ENCODE measurements at regions not wholly inside any gene's neighbourhood (a gene's known extent, or its start where the extent isn't known, plus 50 kb on each side); places are given as distances from the start of the nearest gene placed in this dataset.

DNA sequence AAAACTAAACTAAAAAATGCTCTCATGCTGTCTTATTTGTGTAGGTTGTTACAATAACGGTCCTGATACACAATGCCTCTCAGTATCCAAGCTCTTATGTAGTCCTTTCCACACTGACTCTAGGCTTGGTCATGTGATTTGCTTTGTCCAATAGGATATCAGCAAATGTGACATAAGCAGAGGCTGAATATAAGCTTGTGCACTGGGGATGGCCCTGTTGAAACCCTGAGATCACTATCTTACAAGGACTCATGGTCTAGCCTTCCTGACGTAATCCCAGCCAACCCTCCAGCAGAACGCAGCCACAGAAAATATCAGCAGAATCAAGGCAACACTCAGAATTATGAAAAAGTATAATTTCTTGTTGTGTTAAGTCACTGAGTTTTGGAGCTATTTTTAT is 145.1 kb upstream of the CCN2 start:
- DNase-seq (ENCODE audit: low read depth): no peak

DNA sequence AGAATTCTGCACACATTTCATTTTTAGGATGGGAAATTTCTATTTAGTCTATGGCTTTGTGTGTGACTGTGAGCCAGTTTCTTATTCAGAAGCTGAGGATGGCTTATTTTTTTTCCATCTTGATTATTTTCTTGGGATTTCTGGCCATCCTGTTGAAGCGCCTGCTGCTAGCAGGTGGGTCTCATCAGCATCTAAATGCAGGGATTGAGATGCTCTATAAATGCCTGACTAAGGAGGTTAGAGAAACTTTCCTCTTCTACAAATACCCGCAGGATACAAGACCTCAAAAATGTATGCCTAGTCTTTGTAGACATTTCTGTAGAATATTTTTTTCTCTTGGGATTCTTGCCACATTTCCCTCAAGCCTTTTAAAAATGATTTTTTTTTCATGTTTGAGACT is 138.0 kb upstream of the CCN2 start:
- no peak for DNase-seq (ENCODE audit: low read depth)

GRCh38 chr6:132088150-132088549 is 137.0 kb upstream of the CCN2 start:
- no peak for DNase-seq (ENCODE audit: low read depth)

DNA sequence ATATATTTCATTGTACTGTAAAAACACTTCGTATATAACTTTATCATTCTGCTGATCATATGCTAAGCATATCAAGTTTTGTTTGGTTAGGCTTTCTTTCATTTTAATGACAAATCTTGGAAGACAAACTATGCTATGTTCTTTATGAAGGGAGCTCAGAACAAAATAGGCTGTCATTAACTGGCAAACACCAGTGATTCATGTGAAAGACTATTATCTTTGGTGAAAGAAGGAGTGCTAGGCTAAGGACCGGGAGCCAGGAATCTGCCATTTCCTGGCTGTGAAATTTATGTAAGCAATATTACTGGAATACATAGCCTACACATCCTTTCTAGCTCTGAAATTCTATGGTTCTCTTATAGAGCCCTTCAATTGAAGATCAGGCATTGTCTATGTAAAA is 136.2 kb upstream of the CCN2 start:
- no peak for DNase-seq (ENCODE audit: low read depth)

- DNase-seq (ENCODE audit: low read depth): no peak
Observed at GRCh38 chr6:132085731-132086130, 134.6 kb upstream of the CCN2 start.

- peak; percentile 99 for DNase-seq (ENCODE audit: low read depth)
Observed at GRCh38 chr6:132084811-132085509, 133.8 kb upstream of the CCN2 start.

DNA sequence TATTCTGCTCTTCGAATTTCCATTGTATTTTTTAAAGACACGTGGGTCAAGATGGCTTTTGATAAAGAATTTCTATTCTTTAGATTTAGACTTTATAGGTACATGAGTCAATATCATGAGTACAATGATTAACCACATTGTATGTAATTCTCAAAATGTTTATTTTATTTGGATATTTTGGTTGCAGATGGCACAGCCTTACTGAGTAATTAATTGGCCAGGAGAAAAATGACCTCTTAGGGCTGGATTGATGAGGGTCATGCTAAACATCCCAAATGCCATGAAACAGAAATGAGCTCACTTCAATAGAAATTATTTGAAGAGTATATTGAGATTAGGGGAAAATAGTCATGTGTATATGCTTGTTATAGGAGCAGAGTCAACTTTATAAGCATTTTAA is 131.2 kb upstream of the CCN2 start:
- DNase-seq (ENCODE audit: low read depth): no peak

DNA sequence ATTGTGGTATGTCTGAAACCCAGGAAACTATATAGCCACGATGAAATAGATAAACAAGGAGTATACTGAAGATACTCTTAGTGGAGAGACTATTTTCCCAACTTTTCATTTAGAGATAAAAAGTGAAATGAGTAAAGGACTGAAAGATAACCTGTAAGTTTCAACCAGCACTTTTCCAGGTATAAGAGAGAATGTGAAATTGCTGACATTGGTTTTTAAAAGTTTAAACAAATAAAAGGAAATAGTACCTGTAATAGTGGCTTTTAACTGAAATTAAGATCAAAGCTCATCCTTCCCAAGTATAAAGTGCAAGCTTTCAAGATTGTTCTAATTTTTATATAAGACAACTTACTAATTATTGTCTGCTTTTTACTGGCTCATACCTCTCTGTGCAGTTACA is 130.2 kb upstream of the CCN2 start:
- DNase-seq (ENCODE audit: low read depth): no peak

GRCh38 chr6:132079286-132079685 is 128.1 kb upstream of the CCN2 start:
- no peak for DNase-seq (ENCODE audit: low read depth)

DNA sequence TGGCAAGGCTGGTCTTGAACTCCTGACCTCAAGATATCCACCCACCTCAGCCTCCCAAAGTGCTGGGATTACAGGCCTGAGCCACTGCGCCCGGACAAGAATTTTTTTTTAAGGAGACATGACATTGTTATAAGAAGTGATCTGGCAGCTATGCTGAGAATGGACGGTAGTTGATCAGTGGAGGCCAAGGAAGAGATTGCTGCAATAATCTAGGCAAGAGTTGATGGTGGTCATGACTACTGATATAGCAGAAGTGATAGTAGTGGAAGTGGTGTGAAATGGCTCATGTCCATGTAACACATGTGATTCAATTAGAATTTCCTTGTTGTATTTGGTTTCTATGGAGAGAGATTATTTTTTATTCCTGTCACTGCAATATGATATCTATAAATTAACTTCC is 125.3 kb upstream of the CCN2 start:
- no peak for DNase-seq (ENCODE audit: low read depth)

GRCh38 chr6:132072831-132073230 is 121.7 kb upstream of the CCN2 start:
- no peak for DNase-seq (ENCODE audit: low read depth)

DNA sequence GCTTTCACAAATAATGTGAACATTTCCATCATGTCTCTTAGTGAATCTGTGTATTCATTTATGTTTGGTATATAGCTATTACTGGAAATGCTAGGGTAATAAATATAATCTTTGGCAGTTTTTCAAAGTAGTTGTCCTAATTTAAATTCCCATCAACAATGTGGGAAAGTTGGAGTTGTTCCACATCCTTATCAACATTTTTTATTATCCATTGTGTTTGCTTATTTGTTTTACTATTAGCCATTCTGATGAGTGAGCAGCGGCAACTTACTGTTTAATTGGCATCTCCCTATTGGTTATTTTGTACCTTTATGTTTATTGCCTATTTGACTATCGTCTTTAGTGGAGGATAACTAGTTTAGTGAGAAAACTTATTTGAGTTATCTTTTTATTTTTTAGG is 121.1 kb upstream of the CCN2 start:
- no peak for DNase-seq (ENCODE audit: low read depth)

GRCh38 chr6:132070356-132070755 is 119.2 kb upstream of the CCN2 start:
- DNase-seq (ENCODE audit: low read depth): no peak

- no peak for DNase-seq (ENCODE audit: low read depth)
Observed at GRCh38 chr6:132068766-132069165, 117.6 kb upstream of the CCN2 start.

DNA sequence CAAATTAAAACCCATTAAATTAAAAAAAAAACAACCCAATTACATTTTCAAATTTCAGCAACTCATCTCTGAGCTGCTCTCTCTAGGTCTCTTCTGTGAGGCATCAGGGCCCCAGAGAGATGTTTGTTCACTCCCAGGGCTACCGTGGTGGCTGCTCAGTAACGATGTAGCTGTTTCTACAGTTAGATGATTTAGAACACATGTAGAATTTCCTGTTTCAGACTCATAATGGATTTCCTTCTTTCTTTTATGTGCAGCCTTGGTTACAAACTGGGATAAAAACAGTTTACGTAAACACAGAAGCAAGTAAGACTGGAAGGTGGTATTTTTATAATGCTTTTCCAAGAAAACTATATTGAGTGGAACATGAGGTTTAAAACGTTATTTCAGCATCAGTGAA is 116.1 kb upstream of the CCN2 start:
- DNase-seq (ENCODE audit: low read depth): peak; percentile 82

GRCh38 chr6:132065556-132065955 is 114.4 kb upstream of the CCN2 start:
- no peak for DNase-seq (ENCODE audit: low read depth)

DNA sequence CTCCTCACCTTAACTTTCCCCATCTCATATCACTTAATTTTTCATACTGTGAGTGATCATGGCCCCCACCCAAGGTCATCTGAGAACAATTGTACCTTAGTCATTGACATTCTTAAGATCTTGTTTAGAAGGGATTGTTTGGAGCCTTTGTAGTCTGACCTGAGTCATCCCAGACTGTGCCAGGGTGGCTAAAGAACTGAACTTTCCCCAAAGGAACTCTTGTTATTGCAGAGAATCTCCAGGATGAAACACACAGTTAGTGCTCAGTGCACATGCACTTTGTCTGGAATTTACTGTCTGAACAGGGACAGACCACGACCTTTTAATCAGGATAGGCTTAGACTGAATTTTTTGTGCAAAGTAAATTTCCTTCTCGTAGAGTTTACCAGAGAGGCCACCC is 112.6 kb upstream of the CCN2 start:
- peak; percentile 81 for DNase-seq (ENCODE audit: low read depth)

GRCh38 chr6:132063204-132063603 is 112.0 kb upstream of the CCN2 start:
- no peak for DNase-seq (ENCODE audit: low read depth)

DNA sequence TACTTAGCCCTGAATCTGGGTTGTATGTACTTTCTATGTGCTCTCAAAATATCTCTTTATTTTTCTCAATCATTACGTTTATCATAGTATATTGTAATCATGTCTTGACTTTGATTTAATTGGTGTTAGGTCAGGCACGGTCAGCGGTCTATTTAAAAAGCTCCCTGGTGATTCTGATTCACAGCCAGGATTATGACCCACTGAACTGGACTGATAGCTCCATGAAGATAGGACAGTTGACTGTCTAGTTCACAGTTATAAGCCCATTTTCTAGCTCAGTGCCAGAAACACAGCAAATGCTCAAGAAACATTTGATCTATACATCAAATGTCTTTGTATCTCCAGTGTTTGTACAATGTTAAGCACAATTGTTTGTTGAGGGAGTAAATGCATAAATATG is 111.5 kb upstream of the CCN2 start:
- DNase-seq (ENCODE audit: low read depth): no peak

DNA sequence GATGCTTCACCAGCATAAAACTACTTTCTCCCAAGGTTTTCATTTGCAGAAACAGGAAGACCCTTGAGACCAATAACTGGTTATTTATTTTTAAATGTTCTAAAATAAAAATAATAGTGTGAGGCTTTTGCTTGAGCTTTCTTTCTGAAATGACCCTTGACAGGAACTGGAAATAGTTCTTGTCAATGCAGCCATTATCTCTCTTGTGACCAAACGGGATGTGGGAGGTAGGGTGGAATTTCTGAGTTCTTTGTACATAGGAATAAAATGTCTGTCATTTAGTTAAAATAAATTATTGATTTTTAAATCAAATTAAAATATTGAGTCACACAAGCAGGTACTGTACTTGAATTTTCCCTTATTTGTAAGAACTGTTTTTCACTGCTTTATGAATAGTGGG is 110.2 kb upstream of the CCN2 start:
- DNase-seq (ENCODE audit: low read depth): no peak

DNA sequence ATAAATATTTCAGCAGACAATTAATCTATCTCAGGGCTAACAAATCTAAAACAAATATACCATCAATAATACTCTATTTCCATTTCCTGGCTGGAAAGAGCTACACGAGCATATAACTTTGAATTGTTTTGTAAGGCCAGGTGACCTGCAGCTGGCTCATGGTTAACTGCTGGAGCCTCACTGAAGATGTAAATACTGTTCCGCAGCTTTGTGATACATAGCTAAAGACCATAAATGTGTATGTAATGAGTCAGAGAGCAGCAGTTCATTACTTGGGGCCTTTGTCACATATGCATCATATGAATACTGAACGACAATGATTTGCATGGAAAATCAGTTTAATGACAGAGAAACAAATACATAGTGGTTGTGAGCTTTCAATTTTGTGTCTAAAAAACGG is 109.4 kb upstream of the CCN2 start:
- no peak for DNase-seq (ENCODE audit: low read depth)

DNA sequence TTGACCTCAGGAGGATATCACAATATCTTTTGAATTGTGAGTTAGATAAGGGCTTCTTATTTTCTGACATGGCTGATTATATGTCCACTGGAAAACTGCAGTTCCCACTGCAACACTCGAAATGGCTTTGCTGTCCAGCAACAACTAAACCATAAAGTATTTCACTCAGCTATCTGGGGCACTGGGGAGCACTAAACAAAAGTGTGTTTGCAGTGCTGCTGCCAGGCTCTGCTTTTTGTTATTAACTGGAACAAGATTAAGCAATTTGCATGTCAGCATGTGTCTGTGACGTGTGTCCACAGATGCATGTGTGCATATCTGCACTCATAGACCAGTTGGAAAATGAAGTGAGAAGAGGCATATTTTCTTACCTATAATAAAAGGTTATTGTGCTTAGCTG is 107.8 kb upstream of the CCN2 start:
- no peak for DNase-seq (ENCODE audit: low read depth)

DNA sequence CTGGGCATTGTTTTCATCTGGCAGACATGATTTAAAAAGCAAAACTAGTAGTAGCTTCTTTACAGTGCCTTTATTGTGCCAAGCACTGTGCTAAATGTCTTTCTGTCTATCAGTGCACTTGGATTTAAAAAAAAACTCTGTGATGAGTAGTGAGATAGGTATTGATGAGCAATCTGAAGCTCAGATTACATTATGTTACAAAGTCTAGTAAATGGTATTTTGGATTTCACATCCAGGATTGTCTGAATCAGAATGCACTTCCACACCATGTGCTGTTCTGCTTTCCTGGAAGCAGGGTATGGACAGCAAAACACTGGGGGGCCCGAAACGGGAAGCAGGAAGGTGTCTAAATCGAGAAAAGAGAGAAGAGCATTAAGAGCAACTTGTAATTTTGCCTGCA is 103.4 kb upstream of the CCN2 start:
- DNase-seq (ENCODE audit: low read depth): no peak

- no peak for DNase-seq (ENCODE audit: low read depth)
Observed at GRCh38 chr6:132053511-132053910, 102.3 kb upstream of the CCN2 start.

DNA sequence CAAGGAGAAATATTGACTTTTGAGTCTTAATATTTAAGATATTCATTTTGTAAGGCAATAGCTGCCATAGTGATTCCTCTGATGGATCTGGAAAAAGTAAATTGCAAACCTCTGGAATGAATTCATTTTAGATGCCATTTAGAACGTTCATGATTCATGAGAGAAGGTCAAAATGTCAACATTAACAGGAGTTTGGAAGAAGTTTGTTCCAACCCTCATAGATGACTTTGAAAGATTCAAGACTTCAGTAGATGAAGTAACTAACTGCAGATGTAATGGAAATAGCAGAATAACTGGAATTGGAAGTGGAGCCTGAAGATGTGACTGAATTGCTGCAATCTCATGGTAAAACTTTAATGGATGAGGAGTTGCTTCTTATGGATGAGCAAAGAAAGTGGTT is 100.9 kb upstream of the CCN2 start:
- no peak for DNase-seq (ENCODE audit: low read depth)

All from GM04503 (cell line).